ENCODE measurements at regions not wholly inside any gene's neighbourhood (a gene's known extent, or its start where the extent isn't known, plus 50 kb on each side); places are given as distances from the start of the nearest gene placed in this dataset.

DNA sequence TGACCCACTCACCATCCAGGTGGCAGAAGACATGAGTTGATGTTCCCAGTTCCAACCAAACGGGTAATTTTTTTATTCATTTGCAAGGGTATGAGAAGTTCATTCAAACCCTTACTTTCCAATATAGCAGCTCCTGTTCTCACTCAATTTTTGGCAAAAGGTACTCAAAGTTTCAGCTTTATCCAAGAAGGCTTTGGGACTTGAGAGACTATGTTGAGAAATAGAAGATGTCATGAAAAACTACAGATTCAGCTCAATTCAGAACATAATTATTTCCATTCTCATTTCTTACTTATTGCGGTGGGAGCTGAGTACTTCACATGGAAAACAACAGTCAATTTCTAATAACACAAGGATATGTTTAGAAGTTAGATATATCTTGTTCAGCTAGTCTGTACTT is 162.3 kb downstream of the FNDC1 start:
- ATAC-seq (no peak), DNase-seq (ENCODE audit: low spot score) (no peak)
- intact Hi-C loops (cut with DNase I), result no loop called here

DNA sequence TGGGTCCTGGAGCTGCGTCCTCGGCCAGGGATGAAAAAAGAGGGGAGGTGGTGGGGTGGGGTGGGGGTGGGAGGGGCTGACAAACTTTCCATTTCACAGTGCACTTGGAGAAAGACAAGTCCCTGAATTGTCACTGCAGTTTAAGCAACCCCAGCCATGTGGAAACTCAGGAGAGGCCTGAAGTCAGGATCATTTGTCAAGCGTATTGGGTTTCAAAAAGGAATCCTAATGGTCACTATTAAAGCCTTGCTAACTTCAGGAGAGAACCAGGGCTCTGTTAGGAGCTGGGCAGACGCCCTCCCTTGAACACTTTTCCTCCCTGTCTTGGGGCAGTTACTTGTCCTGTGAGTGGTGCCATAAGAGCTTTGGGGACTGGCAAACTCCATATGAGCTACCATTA is 159.9 kb downstream of the FNDC1 start:
- DNase-seq (ENCODE audit: low spot score) (no peak), ATAC-seq (no peak)
- intact Hi-C loops (cut with DNase I), result no loop called here

DNA sequence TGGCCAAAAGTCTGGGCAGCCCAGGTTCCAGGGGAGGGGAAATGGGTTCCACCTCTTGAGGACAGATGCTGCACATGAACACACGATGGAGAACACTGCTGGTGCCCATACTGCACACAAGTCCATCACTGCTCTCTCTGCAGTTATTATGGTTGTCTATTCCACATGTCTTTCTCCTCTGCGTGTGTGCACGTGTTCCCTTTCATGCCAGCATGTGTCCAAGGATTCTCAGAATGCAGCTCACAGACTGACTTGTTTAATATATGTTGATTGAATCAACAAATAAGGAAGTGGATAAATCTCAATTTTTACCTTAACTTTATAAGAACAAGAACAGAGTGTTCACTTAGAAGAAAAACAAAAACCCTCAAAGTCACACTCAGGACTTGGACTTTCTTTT is 158.9 kb downstream of the FNDC1 start:
- DNase-seq (ENCODE audit: low spot score) (no peak), ATAC-seq (no peak)
- intact Hi-C loops (cut with DNase I), result no loop called here

DNA sequence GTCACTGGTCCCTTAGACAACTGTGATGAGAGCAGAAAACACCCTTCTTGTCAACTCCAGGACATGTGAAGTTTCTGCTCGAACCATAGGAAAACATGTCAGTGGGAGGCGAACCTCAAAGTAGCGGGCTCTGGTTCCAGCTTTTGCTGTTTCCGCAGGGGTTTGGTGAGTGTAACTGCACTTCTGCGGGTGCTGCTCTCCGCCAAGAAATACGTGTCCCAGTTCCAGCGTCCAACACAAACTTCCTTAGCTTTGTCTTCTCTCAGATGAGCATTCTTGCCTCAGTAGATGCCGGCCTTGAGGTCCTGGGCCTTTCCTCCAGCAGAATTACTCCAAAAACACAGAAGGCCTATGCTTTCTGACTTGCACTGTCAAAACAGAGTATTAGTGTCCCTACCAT is 156.3 kb downstream of the FNDC1 start:
- intact Hi-C loops (cut with DNase I), result no loop called here
- DNase-seq (ENCODE audit: low spot score) (no peak), ATAC-seq (no peak)

DNA sequence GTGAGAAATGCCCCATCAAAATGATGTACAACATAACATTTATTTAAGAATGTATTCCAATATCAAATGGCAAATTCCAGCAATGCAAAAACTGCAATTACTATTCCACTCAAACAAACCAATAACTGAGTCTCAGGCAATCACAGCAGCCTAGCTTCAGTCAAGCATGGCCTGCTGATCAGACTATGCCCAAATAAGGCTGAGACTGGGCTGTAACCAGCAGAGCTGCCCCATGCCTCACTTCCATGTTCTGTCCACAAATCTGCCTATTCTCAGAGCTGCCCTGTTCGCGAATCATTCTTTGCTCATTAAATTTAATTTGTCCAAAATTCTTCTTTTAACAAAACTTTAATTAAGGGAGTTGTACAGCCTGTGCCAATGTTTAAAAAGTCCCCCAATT is 155.4 kb downstream of the FNDC1 start:
- DNase-seq (ENCODE audit: low spot score), result no peak
- intact Hi-C loops (cut with DNase I), result no loop called here
- ATAC-seq, result no peak
